ENCODE measurements at regions not wholly inside any gene's neighbourhood (a gene's known extent, or its start where the extent isn't known, plus 50 kb on each side); places are given as distances from the start of the nearest gene placed in this dataset.
A peak's percentile ranks its signal among the peaks of the same experiment; 100 is the strongest.
"Not testable (repeated sequence)": the region's sequence is repeated elsewhere in the genome, so short reads cannot be mapped to it uniquely, and the experiment has no call there.

GRCh38 chr17:27365329-27365945 is 71.5 kb downstream of the WSB1 start:
- not testable (repeated sequence) for DNase-seq

GRCh38 chr17:27366437-27366836 is 72.5 kb downstream of the WSB1 start:
- no peak for DNase-seq

- DNase-seq, result no peak
These were observed 73.4 kb downstream of the WSB1 start for GRCh38 chr17:27367121-27367981.

- no peak for DNase-seq
These were observed 74.4 kb downstream of the WSB1 start for GRCh38 chr17:27368151-27368795.

GRCh38 chr17:27368980-27369379 is 75.1 kb downstream of the WSB1 start:
- no peak for DNase-seq

- no peak for DNase-seq
These were observed 76.9 kb downstream of the WSB1 start for GRCh38 chr17:27370776-27371175.

- DNase-seq, result not testable (repeated sequence)
These were observed 79.8 kb downstream of the WSB1 start for GRCh38 chr17:27373695-27374094.

- no peak for DNase-seq
These were observed 79.4 kb upstream of the KSR1 start for GRCh38 chr17:27376637-27377547.

GRCh38 chr17:27378482-27379175 is 77.6 kb upstream of the KSR1 start:
- DNase-seq, result no peak

GRCh38 chr17:27379888-27380533 is 76.2 kb upstream of the KSR1 start:
- no peak for DNase-seq

GRCh38 chr17:27380551-27380950 is 75.7 kb upstream of the KSR1 start:
- no peak for DNase-seq

- peak; percentile 41 to 92 for DNase-seq
These were observed 75.2 kb upstream of the KSR1 start for GRCh38 chr17:27381007-27381501.

GRCh38 chr17:27382025-27382424 is 74.2 kb upstream of the KSR1 start:
- DNase-seq, result no peak

- peak; percentile 87 to 93 for DNase-seq
These were observed 72.0 kb upstream of the KSR1 start for GRCh38 chr17:27384261-27384701.

GRCh38 chr17:27384726-27385125 is 71.5 kb upstream of the KSR1 start:
- DNase-seq, result no peak

GRCh38 chr17:27385626-27386025 is 70.6 kb upstream of the KSR1 start:
- no peak for DNase-seq

- no peak for DNase-seq
These were observed 69.8 kb upstream of the KSR1 start for GRCh38 chr17:27386206-27387075.

GRCh38 chr17:27389542-27390140 is 66.6 kb upstream of the KSR1 start:
- no peak for DNase-seq

GRCh38 chr17:27390540-27390939 is 65.7 kb upstream of the KSR1 start:
- DNase-seq, result no peak

- no peak for DNase-seq
These were observed 64.8 kb upstream of the KSR1 start for GRCh38 chr17:27391427-27391826.

Measured in NCI-H526 (cell line).